Posterior vena cava (tissue), 2 donors: ENCODE measurements at regions not wholly inside any gene's neighbourhood (a gene's known extent, or its start where the extent isn't known, plus 50 kb on each side); places are given as distances from the start of the nearest gene placed in this dataset.
A peak's percentile ranks its signal among the peaks of the same experiment; 100 is the strongest.
"Not testable (repeated sequence)": the region's sequence is repeated elsewhere in the genome, so short reads cannot be mapped to it uniquely, and the experiment has no call there.

ENCODE experiments used
- DNase-seq: peaks from one replicate; pipeline ENCODE4 v3.0.0-alpha.2; 2020; ENCODE audit warnings: low spot score
- intact Hi-C, 2 donors: fragments of 100-400 bp; cut with DNase I; formaldehyde crosslinking; loops; one replicate each; pipeline versions ENCODE4 v1.14.1 to v1.14.2; 2022 to 2023
- donor health status: DM: yes; HTN: yes; CAD: no.
- donor health status: DM: yes; HTN: yes; CAD: no.

DNA sequence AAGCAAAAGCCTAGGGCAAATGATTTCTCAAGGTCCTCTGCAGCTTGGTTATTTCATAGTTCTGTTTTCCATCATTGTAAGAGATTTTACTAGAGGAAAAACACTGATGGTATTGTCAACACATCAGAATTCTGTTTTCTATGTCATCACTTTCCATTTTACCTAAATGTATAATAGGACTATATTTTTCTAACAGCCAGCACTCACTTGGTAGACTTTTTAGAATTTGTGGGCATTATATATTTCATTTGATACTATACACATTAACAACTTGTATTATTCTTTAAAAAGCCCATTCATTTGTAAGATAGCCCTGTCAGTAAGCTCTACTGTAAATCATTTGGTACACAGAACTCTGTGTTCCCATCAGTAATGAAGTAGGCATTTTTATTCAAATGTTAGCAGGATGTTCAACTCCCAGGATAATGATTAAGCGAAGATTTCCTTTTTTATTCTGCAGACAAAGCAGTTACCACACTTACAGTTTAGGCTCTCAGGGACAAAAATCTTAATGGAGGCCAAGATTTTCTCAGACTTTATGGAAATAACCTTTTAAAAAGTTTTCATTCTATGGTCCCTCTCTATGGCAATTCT, 143.6 kb upstream of the TEX13C start:
- intact Hi-C loops, result no loop called here
- DNase-seq, result no peak

DNA sequence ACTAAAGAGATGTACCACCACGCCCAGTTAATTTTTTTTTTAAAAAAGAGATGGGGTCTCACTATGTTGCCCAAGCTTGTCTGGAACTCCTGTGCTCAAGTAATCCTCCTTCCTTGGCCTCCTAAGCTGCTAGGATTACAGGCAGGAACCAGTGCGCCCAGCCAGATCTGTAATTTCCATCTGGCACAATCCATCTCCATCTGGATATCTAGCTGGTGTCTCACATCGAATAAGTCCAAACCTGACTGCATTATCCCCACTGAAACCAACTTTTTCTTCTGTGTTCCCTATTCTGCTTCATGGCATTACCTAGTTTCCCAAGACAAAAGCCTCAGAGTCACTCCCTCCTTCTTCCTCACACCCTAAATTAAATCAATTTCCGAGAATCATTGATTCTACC, 125.8 kb upstream of the TEX13C start:
- intact Hi-C loops, result no loop called here
- no peak for DNase-seq

DNA sequence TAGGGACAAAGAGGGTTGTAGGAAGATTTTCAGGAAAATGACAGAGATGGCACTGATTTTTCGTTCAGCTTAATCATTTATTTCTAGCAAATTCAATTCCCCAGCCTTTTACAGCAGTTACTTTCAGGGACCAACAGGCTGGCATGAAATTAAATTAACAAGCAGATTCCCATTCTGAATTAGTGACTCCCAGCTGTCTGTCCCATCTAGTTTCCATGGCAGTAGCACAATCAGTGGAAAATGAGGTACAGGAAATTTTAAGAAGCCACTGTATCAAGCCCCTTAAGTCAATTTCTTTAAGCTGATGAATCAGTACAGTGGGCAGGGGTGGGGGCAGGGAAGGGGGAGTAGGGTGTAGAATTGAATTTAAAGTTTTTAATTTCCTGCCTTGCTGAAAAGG, 121.1 kb upstream of the TEX13C start:
- no peak for DNase-seq
- intact Hi-C loops, result no loop called here

DNA sequence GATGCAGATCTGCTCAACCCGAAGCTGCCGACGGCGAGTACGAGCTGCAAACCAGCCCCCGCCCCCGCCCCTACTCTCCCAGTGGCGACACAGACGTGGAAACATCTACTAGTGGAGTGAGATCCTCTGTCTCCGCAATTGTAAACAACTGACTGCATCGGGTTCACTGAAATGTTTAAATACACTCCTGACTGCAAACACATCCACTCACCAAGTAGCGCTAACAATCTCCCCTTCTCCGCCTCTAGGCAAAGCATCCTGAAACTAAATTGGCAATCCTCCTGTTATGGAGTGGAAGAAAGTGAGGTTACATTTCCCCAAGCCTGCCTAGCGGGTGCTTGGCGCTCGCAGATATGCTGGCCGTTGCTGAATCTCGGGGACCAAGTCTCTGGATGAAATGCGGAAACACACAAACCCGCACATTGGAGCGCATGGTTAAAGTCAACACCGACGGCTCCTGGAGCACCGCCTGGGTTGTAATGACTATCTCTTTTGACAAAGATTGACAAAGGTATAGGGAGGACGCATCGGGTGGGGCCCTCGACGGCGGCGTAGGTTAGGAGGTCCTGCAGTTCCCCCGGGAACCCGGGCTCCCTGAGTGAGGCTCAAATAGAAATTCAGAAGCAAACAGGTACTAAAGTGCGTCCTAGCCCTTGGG, 117.0 kb upstream of the TEX13C start:
- intact Hi-C loops, result no loop called here
- DNase-seq, result no peak

DNA sequence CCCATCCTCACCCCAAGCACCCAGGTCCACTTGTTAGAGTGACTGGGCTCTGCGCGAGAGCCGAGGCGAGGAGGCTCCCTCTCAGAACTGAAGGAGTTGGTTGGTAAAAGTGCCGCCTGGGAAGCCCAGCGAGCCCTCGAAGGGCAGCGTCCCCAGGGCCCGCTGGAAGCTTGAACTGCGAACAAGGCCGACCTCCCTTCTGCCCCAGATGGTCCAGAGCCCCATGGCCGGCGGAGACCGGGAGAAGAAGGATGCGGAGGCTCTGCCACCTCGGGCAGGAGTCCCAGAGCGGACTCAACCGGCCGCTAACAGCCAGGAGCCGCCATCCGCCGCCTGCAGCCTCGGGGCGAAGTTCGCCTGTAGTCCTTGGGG, 116.3 kb upstream of the TEX13C start:
- intact Hi-C loops, result no loop called here
- no peak for DNase-seq

DNA sequence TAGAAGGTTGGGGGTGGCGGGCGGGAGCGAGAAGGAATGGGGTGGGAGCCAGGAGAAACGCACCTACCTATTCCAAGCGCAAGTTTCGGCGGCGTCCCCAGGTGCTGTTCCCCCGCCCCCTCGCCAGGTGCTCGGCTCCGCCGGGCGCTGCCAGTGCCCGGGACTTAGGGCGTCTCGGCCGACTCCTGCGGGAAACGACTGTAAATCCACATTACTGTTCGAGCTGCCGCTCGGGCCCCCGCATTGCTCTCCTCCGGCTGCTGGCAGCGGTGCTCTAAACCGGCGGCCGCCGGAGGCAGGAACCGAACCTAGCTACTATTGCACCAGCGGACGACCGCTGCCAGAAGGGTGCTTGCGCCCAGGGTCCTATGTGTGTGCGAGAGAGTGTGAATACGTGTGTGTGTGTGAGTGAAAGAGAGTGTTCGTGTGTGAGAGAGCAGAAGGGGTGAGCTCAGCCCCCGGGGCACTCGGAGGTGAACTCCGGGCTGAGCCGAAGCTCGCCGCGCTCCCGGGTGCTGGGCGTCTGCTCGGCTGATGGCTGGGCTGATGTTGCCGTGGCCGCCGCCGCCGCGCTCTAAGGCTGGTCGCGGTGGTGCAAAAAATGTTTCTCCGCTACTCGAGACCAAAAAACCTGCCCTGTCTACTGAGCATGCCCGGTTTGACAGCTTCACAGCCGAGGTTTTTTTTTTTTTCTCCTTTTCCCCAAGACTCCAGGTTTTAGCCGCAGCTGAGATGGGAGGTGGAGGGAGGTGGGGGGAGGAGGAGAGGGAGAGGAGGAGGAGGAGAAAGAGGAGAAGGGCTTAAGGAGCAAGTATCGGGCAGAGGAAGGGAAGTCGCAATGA, 115.7 kb upstream of the TEX13C start:
- DNase-seq, result peak; percentile 79
- intact Hi-C loops, result no loop called here

DNA sequence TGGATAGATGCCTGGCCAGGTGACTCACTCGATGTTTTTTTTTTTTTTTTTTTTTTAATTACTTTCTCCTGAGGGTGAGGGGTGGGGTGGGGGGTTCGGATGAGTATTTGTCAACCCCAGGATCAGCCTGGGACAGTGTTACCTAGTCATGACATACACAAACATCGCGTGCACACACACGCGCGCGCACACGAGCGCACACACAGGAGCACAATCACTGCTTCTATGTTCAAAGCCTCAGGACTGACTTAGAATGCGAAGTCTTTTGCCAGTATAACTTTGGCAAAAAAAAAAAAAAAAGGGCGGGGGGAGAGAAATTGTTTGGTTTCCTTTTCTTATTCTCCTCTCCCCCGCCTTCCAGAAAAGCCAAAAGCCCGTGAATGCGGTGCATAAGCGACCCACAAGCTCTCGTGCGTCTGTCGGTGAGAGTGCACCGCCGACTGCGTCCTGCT, 115.0 kb upstream of the TEX13C start:
- DNase-seq, result no peak
- intact Hi-C loops, result no loop called here

DNA sequence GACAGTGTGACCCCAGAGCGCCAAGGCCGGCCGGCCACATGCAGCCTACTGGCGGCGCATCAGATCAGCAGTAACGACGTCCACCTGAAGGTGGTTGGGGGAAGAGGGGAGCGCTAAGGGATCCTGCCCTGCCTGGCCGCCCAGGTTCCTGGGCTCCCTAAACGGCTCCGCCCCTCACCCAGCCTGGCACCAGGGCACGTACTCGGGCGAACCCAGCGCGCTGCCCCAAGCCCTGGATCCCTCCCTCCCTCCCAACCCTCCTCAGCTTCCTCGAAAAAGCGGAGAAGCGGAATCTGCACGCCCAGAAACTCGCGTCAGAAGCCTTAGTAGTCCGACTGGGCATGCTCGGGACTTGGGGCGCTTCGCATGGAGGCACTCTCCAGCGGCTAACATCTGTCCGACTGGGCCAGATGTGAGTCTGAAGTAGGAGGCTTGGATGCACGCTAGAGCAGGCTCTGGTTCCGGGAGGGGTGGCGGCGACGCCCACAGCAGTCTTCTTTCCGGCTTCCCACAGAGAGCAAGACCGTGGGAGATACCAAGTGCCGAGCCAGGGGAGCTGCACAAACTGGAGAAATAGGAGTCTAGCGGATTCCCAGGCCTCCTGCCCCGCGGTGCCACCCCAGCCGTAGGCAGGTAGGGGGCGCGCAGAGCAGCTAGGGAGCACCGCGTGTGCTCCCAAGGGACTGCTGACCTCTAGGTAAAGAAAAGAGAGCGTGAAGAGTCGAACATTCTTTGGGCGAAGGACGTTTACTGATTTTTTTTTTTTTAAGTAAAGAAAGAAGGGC, 114.3 kb upstream of the TEX13C start:
- peak; percentile 84 for DNase-seq
- intact Hi-C loops, result no loop called here

DNA sequence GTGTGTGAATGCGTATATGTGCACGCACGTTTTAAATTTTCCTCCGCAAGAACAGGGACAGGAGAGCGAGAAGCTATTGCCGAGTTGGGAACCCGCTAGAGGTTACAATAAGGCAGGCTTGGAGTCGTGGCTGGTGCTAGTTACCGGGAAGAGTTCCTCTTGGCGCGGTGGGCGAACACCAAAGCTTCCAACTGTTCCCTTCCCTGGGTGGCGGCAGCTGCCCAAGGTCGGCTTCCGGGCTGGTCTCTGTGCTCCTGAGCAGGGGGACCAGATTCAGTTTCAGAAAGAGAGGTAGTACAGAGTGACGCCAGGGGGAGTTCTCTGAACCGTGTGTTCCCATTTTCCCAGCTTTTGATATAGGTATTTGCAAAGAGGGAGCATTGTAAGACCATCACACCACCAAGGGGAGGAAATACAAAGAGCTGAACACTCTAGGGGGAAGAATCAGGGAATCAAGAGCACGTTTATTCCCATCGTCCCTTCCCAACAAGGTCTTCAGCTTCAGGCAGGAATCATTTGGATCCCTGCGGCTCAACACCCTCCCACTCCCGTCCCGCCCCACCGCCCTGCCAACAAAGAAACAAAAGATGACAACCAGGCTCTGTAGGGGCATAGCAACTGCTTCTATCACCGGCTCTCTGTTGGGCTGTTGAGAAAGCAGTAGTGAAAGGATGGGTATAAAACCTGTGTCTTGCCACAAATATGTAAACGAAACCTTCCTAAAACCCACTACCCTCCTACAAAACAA, 113.6 kb upstream of the TEX13C start:
- intact Hi-C loops, result no loop called here
- no peak for DNase-seq

DNA sequence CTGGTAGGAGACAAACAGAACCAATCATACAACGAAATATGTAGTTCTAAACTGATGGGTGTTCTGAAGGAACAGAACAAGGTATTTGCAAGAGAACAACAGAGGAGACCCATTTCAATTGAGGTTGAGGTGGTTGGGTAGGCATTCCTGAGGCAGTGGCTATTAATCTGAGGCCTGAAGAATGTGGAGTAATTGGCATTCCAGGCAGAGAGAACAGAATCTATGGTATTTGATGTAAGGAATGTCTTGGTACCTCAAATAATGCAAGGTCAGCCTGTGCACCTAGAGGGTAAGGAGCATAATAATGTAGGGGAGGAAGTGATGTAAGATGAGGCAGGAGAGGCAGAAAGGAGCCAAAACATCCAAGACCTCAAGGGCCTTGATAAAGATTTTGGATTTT, 109.5 kb upstream of the TEX13C start:
- intact Hi-C loops, result no loop called here

DNA sequence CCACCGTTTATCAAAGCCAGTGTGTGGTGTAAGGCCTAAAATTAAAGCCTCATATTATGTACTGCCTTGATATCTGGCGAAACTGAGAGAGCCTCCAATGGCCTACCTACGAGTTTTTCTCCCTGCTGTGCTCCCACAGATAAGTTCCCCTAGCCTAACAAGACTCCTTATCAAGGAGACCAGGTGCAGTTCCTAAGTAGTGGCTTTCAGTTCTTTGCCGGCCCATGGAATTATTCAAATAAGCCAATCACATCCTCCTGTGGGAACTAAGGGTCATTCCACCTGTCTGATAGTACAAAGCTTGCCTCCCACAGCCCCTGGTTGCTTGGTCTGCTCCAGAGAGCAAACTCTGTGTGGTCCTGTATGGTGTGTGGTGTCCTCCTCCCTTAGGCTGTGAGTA, 99.8 kb upstream of the TEX13C start:
- DNase-seq, result no peak
- intact Hi-C loops, result no loop called here

More for the DNA sequence above, 109.5 kb upstream of the TEX13C start:
- DNase-seq, result no peak

DNA sequence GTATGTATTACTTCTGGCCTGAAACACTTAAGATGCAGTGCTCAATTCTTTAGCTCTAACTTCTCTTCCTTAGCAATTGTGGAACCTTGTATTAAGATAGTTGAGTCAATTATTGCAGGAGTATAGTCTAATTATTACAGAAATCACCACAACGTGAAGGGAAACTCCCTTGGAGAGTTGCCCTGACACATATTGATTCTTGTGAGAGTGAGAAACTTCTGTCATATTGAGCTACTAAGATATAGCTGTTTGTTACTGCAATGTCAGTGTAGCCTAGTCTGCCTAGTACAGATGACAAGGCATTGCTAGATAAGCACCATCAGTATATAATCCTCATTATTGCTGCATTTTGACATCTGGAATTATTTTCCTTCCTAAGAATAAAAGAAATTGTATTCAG, 82.7 kb upstream of the TEX13C start:
- intact Hi-C loops, result no loop called here

DNA sequence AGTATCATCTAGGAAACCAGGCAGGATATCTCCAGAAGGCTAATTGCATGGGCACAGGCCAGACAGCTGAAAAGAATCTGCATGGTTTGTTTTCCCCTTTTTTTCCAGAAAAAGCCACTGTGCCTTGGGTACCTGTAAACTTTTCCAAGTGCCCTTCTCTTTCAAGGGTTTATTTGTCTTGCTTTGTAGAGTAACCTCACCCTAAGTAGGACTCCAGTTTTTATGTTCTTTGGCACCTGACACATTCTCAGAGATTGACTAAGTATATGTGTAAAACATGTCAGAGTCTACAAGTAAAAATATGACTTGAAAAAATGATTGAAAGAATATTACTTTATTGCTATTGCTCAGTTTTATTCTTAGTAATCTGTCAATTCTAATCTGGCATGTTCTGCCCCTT, 70.7 kb upstream of the TEX13C start:
- intact Hi-C loops, result no loop called here
- no peak for DNase-seq

More for the DNA sequence above, 82.7 kb upstream of the TEX13C start:
- DNase-seq, result no peak

DNA sequence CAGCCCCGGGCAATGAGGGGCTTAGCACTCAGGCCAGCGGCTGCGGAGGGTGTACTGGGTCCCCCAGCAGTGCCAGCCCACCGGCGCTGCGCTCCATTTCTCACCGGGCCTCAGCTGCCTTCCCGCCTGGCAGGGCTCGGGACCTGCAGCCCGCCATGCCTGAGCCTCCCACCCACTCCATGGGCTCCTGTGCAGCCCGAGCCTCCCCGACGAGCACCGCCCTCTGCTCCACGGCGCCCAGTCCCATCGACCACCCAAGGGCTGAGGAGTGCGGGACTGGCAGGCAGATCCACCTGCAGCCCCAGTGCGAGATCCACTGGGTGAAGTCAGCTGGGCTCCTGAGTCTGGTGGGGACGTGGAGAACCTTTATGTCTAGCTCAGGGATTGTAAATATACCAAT, 63.9 kb upstream of the TEX13C start:
- DNase-seq, result not testable (repeated sequence)

DNA sequence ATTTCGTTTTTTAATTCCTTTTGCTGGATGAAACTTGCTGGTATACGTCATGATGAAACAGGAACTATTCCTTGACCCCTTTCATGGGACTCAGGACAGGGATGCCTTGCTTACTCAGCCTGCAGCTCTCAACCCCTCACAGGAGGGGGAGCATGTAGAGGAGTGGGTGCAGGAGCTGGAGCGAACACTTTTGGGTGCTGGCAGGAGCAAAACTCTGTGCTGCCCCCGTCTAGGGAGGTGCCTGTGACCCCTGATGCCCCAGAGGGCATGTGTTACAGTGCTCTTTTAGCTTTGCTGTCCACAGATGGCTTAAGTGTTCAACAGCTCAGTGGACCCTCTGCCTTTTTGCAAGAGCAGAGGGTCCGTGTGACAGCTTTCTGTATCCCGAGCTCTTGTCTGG, 56.8 kb upstream of the TEX13C start:
- intact Hi-C loops, result no loop called here
- no peak for DNase-seq

More for the DNA sequence above, 63.9 kb upstream of the TEX13C start:
- intact Hi-C loops, result not testable (repeated sequence)

DNA sequence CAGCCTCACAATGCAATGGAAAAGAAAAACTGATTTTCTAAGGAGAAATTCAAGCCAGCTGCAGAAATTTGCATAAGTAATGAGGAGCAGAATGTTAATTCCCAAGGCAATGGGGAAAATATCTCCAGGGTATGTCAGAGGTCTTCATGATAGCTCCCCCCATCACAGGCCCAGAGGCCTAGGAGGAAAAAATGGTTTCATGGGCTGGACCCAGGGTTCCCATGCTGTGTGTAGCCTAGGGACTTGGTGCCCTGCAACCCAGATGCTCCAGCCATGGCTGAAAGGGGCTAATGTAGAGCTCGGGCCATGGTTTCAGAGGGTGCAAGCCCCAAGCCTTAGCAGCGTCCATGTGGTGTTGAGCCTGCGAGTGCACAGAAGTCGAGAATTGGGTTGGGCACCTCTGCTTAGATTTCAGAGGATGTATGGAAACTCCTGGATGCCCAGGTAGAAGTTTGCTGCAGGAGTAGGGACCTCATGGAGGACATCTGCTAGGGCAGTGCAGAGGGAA, 53.5 kb upstream of the TEX13C start:
- no peak for DNase-seq
- intact Hi-C loops, result no loop called here
